ENCODE measurements at regions not wholly inside any gene's neighbourhood (a gene's known extent, or its start where the extent isn't known, plus 50 kb on each side); places are given as distances from the start of the nearest gene placed in this dataset.

DNA sequence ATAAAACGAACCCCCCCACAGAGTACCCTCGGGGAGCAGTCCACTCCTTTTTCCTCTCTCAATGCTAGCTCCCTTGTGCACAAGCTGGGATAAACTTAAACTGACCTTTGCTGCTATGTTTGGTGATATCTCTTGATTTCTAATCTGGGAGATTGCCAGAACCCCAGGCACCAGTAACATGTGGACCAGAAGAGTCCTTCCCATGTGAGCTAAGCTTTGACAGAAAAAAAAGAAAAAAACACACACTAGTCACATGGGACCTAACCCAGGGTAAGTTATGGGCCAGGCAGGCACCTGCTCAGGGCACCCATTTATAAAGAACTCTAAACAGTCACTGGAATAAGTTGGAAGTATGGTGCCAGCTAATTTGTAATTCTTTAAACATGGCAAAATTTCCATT, 242.6 kb downstream of the EN1 start:
- DNase-seq (ENCODE audit: low spot score): no peak
- peak overlapping the region; percentile 63 for H3K27ac ChIP-seq
- H4K20me1 ChIP-seq (ENCODE audit: insufficient read depth, poor library complexity, severe bottlenecking): no peaks in the 10 kb centered on the region

GRCh38 chr2:118604371-118604770, 243.1 kb downstream of the EN1 start:
- Histone ChIP-seq H3K4me2 (peak overlapping the region; percentile 58), H3K9me3 (ENCODE audit: low read depth) (no peaks in the 10 kb centered on the region), H3K4me1 (ENCODE audit: insufficient read depth) (peaks cover 4% of the 10 kb centered on the region), H4K20me1 (ENCODE audit: insufficient read depth, poor library complexity, severe bottlenecking) (no peaks in the 10 kb centered on the region), H3K36me3 (replicated peaks; ENCODE audit: insufficient read depth, low read depth) (no peaks in the 10 kb centered on the region), H3K79me2 (no peaks in the 10 kb centered on the region), H3K27me3 (no peaks in the 10 kb centered on the region), H3K9me2 (replicated peaks; ENCODE audit: insufficient read depth) (no peaks in the 10 kb centered on the region), H2AFZ (no peak overlapping the region), H3K27ac (peak overlapping the region; percentile 63), H3K4me3 (no peak overlapping the region)
- peak; percentile 27 for DNase-seq (ENCODE audit: low spot score)
- TF ChIP-seq, protein P1, sequence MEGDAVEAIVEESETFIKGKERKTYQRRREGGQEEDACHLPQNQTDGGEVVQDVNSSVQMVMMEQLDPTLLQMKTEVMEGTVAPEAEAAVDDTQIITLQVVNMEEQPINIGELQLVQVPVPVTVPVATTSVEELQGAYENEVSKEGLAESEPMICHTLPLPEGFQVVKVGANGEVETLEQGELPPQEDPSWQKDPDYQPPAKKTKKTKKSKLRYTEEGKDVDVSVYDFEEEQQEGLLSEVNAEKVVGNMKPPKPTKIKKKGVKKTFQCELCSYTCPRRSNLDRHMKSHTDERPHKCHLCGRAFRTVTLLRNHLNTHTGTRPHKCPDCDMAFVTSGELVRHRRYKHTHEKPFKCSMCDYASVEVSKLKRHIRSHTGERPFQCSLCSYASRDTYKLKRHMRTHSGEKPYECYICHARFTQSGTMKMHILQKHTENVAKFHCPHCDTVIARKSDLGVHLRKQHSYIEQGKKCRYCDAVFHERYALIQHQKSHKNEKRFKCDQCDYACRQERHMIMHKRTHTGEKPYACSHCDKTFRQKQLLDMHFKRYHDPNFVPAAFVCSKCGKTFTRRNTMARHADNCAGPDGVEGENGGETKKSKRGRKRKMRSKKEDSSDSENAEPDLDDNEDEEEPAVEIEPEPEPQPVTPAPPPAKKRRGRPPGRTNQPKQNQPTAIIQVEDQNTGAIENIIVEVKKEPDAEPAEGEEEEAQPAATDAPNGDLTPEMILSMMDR (IDR thresholded peaks at IDR 0.05; ENCODE audit: poor library complexity): no peak
- TF ChIP-seq EZH2 (IDR thresholded peaks at IDR 0.05; ENCODE audit: borderline replicate concordance): no peak
- TF ChIP-seq EZH2phosphoT487 (IDR thresholded peaks at IDR 0.05; ENCODE audit: low read depth, severe bottlenecking, unreplicated experiment): no peak
- 59% methylated on average over 4 of the region's 4 CpGs for WGBS (ENCODE audit: low lambda C conversion rate, missing lambda C conversion rate)

More for the DNA sequence above, 242.6 kb downstream of the EN1 start:
- no peak overlapping the region for H2AFZ ChIP-seq
- H3K36me3 ChIP-seq (replicated peaks; ENCODE audit: insufficient read depth, low read depth): no peaks in the 10 kb centered on the region
- H3K4me1 ChIP-seq (ENCODE audit: insufficient read depth): peaks cover 4% of the 10 kb centered on the region
- peak overlapping the region; percentile 58 for H3K4me2 ChIP-seq
- no peak overlapping the region for H3K4me3 ChIP-seq
- H3K79me2 ChIP-seq: no peaks in the 10 kb centered on the region
- TF ChIP-seq, protein P1 (IDR thresholded peaks at IDR 0.05; ENCODE audit: poor library complexity): no peak
- TF ChIP-seq EZH2 (IDR thresholded peaks at IDR 0.05; ENCODE audit: borderline replicate concordance): no peak
- TF ChIP-seq EZH2phosphoT487 (IDR thresholded peaks at IDR 0.05; ENCODE audit: low read depth, severe bottlenecking, unreplicated experiment): no peak
- no peaks in the 10 kb centered on the region for H3K9me3 ChIP-seq (ENCODE audit: low read depth)
- WGBS (ENCODE audit: low lambda C conversion rate, missing lambda C conversion rate): 35% methylated on average over 2 of the region's 2 CpGs
- no peaks in the 10 kb centered on the region for H3K9me2 ChIP-seq (replicated peaks; ENCODE audit: insufficient read depth)
- no peaks in the 10 kb centered on the region for H3K27me3 ChIP-seq

DNA sequence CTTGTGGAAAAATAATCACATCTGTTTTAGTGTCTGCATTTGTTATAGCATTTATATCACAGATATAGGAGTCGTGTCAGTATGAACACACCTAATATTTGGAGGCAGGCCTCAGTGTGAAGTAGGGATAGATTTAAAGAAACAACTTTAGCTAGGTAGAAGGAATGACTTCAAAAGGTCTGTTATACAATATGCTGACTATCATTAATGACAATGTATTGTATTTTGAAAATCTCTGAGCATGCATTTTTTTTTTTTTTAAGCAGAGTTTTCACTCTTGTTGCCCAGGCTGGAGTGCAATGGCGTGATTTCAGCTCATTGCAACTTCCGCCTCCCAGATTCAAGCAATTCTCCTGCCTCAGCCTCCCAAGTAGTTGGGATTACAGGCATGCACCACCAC, 248.3 kb downstream of the EN1 start:
- H3K4me1 ChIP-seq (ENCODE audit: insufficient read depth): peaks cover 4% of the 10 kb centered on the region
- no peaks in the 10 kb centered on the region for H3K27me3 ChIP-seq
- TF ChIP-seq EZH2 (IDR thresholded peaks at IDR 0.05; ENCODE audit: borderline replicate concordance) (no peak), EZH2phosphoT487 (IDR thresholded peaks at IDR 0.05; ENCODE audit: low read depth, severe bottlenecking, unreplicated experiment) (no peak)
- TF ChIP-seq, protein P1 (IDR thresholded peaks at IDR 0.05; ENCODE audit: poor library complexity): no peak
- no peaks in the 10 kb centered on the region for H4K20me1 ChIP-seq (ENCODE audit: insufficient read depth, poor library complexity, severe bottlenecking)
- no peak overlapping the region for H3K4me2 ChIP-seq
- no peak overlapping the region for H3K27ac ChIP-seq
- no peak overlapping the region for H3K4me3 ChIP-seq
- 86% methylated on average over 3 of the region's 3 CpGs for WGBS (ENCODE audit: low lambda C conversion rate, missing lambda C conversion rate)
- DNase-seq (ENCODE audit: low spot score): no peak
- no peak overlapping the region for H2AFZ ChIP-seq
- no peaks in the 10 kb centered on the region for H3K9me3 ChIP-seq (ENCODE audit: low read depth)
- H3K9me2 ChIP-seq (replicated peaks; ENCODE audit: insufficient read depth): no peaks in the 10 kb centered on the region
- H3K36me3 ChIP-seq (replicated peaks; ENCODE audit: insufficient read depth, low read depth): no peaks in the 10 kb centered on the region
- no peaks in the 10 kb centered on the region for H3K79me2 ChIP-seq

GRCh38 chr2:118596620-118597019, 250.8 kb downstream of the EN1 start:
- Histone ChIP-seq H3K36me3 (replicated peaks; ENCODE audit: insufficient read depth, low read depth) (no peaks in the 10 kb centered on the region), H3K9me3 (ENCODE audit: low read depth) (no peaks in the 10 kb centered on the region), H3K4me3 (no peak overlapping the region), H3K9me2 (replicated peaks; ENCODE audit: insufficient read depth) (no peaks in the 10 kb centered on the region), H3K27me3 (no peaks in the 10 kb centered on the region), H4K20me1 (ENCODE audit: insufficient read depth, poor library complexity, severe bottlenecking) (no peaks in the 10 kb centered on the region), H3K27ac (no peak overlapping the region), H3K4me2 (no peak overlapping the region), H3K4me1 (ENCODE audit: insufficient read depth) (no peaks in the 10 kb centered on the region), H2AFZ (no peak overlapping the region), H3K79me2 (no peaks in the 10 kb centered on the region)
- no peak for TF ChIP-seq EZH2 (IDR thresholded peaks at IDR 0.05; ENCODE audit: borderline replicate concordance)
- DNase-seq (ENCODE audit: low spot score): no peak
- WGBS (ENCODE audit: low lambda C conversion rate, missing lambda C conversion rate): 98% methylated on average over 6 of the region's 6 CpGs

All from hepatocyte (in vitro differentiated cells).